GM18867 (cell line): ENCODE measurements at regions not wholly inside any gene's neighbourhood (a gene's known extent, or its start where the extent isn't known, plus 50 kb on each side); places are given as distances from the start of the nearest gene placed in this dataset.

Source experiments
- ATAC-seq: cut with Tn5 transposase; IDR thresholded peaks from one replicate; pipeline ENCODE4 v1.9.1; 2021; ENCODE audit warnings: mild to moderate bottlenecking, moderate library complexity; ENCODE audit not compliant: unreplicated experiment

DNA sequence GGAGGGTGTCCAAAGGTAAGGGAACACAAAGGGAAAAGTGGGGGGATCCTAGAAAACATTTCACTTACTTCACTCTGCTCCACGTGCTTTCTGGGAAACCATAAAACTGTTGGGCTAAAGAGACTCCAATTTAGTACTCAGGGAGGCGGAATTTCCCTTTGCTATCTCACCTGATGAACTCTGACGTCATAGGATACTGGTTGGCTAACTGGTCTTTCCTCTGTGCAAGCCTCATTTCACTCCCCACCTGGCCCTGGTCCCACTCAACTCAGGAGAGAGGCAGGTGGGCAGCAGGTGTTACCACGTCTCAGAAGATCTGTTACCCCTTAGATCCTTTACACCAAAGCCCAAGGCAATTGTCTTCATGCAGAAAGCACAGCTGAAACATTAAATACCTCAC is 51.8 kb upstream of the PMAIP1 start:
- no peak for ATAC-seq

- peak; percentile 3 for ATAC-seq
Observed at GRCh38 chr18:59847491-59847846, 52.3 kb upstream of the PMAIP1 start.

DNA sequence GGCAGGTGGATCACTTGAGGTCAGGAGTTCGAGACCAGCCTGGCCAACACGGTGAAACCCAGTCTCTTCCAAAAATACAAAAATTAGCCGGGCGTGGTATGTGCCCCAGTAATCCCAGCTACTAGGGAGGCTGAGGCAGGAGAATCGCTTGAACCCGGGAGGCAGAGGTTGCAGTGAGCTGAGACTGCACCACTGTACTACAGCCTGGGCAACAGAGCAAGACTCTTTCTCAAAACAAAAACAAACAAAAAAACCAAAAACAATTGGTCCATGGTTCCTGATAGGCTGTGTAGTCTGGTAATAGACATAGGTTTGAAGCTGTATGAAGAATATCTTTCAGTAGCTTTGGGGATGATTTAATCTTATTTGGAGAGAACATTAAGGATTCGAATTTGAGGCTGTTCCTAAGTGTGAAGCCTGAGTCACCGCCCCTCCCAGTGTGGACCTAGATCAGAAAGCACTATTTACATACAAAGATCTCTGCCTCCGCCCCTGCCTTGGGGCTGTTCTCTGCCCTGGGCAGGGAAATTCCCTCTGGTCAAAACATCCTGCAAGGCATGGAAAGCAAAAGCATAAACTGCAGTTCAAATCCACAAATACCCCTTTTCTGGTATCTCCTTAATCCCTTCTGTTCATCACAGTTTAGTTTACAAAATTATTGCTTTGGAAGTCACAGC is 52.8 kb upstream of the PMAIP1 start:
- peak; percentile 95 for ATAC-seq

DNA sequence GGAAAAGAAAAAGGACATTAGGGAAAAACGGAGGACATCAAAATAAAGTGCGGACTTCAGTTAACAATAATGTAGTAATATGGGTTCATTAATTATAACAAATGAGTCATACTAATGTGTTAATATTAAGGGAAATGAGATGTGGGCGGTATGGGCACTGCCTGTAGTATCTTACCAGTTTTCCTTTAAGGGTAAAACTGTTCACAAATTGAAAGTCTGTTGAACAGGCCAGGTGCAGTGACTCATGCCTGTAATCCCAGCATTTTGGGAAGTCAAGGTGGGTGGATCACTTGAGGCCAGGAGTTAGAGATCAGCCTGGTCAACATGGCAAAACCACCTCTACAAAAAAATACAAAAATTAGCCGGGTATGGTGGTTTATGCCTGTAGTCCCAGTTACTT is 56.8 kb upstream of the PMAIP1 start:
- no peak for ATAC-seq

- ATAC-seq, result no peak
Observed at GRCh38 chr18:59839931-59840685, 59.7 kb upstream of the PMAIP1 start.

DNA sequence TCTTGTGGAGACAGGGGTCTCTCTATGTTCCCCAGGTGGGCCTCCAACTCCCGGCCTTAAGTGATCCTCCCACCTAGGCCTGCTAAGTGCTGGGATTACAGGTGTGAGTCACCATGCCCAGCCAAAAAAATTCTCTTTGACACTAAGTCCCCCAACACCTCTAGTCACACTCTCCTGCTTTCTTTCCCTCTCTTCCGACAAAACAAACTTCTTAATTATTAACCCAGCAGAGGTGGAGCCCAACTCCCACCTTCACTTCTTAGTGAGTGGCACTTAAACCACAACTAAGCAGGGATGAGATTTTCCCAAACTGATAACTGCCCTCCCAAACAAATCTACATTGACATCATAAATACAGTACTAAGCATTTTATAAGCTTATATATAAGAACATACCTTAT is 60.5 kb upstream of the PMAIP1 start:
- no peak for ATAC-seq

GRCh38 chr18:59837586-59837985 is 62.2 kb upstream of the PMAIP1 start:
- ATAC-seq, result peak; percentile 43

DNA sequence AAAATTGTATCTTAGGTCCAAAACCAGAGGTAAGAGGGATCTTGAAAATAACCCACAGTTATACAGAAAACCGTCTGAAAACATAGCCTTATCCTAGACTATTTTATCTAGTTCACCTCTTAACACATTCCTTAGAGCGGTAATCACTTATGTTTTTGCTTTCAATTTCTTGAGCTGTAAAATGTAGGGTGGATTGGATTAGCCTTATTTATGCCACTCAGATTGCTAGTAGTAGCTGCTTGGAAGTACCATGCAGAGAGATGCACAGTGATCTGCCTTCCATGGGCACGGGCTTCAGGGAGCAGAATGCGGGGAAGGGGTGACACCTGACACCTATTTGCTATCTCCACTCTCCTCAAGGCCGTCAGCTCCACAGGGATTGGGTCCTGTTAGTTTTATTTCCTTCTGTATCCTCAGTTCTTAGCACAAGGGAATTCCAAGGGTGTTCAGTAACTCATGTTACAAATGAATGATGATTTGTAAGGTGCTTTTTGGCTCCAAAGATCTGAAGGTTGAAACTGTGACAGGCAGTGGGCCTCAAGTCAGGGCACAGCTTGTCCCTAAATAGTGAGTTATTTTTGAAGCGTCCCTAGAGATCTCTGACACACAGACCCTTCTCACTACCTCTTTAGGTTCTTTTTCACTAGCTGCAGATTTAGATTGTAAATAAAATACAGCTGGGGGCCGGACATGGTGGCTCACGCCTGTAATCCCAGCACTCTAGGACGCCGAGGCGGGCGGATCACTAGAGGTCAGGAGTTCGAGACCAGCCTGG is 64.0 kb upstream of the PMAIP1 start:
- ATAC-seq, result peak; percentile 39

DNA sequence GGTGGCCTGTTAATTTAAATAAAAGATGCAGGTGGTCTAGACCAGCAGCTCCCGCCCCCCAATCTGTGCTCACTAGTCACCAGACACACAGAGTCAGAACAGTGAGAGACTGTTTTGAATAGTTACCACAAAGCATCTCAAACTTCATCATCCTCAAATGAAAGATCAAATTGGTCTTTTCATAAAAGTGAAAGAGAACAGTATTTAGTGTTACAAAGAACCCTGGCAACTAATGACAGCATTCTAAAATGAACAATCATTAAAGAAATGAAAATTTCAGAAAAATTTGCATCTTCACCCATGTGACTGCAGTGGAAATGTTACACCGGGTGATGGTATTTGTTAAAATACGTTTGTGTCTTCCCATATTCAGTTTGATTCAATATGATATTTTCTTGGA is 65.5 kb upstream of the PMAIP1 start:
- peak; percentile 53 for ATAC-seq

GRCh38 chr18:59833785-59834184 is 66.0 kb upstream of the PMAIP1 start:
- ATAC-seq, result peak; percentile 82

GRCh38 chr18:59823596-59824195 is 76.1 kb upstream of the PMAIP1 start:
- ATAC-seq, result peak; percentile 76

DNA sequence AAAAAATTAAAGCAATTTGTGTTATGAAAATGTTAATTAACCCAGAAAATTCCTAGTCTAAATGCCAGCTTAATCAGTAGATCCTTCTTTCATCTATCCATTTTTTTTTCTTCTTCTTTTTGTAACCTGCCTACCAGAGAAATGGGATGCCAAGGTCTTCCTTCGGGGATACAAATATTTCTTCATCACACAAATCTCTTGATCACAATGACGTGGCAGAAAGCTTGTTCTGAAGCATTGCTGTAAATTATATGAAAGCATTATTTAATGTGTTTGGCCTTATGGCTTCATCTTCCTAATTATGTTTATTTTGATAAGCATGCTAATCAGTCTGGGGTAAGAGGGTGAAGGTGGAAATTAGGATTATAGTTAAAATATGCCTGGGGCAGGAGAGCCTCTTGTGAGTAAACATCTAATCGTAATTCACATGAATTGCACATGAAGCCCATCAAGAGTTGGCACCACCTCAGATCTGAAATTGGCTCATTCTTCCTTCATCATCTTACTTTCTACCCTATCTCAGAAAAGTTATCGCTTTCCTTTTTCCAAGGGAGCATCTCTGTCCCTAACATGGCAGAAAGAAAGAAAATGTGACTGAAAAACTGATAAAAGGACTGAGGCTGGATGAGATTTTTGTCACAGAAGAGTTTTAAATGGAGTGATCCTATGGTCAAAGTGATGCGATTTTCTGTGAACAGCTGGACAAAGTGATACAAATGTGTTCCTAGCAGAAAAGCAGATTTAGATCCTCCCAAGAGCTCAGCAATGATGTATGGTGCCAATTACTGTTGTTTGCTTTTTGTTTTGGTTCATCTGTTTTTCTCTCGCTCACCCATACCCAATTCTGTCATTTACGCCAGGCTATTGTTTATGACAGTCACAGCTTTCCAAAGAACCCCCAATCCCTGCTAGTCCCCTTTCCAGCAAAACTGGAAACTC is 76.9 kb upstream of the PMAIP1 start:
- ATAC-seq, result no peak

GRCh38 chr18:59821983-59822382 is 77.8 kb upstream of the PMAIP1 start:
- ATAC-seq, result no peak

DNA sequence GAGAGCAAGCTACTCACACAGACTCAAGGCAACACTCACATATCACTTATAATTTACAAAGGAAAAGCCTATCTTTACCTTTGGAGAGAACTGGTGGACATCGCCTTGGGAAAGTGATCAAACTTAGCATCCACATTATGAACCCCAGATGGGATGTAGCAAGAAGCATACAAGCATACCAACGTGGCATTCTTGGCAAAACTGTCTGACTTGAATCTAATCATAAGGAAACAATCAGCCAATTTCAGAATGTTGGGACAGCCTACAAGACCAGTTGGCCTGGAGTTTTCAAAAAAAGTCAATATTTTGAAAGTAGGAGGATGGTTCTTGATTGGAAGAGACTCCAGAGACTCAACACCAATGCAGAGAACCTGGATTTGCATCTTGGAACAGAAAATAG is 79.1 kb upstream of the PMAIP1 start:
- no peak for ATAC-seq

DNA sequence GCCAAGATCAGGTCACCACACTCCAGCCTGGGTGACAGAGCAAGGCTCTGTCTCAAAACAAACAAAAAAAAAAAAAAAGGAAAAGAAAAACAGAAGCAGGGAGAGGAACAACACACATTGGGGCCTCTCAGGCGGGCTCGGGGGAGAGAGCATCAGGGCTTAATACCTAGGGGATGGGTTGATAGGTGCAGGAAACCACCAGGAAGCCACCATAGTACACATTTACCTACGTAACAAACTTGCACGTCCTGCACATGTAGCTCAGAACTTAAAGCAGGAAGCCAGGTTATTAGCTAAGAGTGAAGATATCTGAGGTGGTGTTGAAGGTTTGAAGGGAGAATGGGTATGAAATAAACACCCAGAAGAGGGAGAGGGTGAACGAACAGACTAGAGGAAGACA is 81.0 kb upstream of the PMAIP1 start:
- no peak for ATAC-seq

DNA sequence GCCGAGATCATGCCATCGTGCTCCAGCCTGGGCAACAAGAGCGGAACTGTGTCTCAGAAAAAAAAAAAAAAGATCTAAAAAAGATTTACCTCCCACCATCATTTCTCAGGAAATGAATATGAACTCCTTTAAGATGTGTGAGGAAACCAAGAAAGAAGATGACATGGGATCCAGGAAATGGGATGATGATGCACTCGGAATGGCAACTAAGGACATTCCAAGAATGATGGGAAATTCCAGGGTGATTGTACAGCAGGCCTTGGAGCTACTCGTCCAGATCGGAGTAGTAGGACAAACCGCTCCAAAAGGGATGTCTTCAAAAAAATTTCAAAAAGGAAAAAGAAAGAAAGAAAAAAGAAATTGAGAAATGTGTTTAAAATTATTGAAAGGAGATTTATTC is 84.9 kb upstream of the PMAIP1 start:
- no peak for ATAC-seq

DNA sequence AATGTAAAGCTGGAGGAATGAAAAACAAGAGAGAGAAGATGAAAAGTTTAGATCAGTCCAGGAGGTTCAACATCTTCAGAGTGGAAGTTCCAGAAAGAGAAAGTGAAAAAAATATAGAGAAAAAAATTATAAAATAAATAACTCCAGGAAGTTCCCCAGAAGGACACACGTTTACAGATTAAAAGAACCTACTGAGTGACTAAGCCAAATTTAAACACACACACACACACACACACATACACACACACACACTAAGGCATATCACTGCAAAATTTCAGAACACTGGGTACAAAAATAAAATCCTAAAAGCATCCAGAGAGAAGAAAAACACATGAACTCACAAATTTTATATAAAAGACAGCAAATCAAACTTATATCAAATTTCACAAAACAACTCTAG is 85.9 kb upstream of the PMAIP1 start:
- no peak for ATAC-seq

DNA sequence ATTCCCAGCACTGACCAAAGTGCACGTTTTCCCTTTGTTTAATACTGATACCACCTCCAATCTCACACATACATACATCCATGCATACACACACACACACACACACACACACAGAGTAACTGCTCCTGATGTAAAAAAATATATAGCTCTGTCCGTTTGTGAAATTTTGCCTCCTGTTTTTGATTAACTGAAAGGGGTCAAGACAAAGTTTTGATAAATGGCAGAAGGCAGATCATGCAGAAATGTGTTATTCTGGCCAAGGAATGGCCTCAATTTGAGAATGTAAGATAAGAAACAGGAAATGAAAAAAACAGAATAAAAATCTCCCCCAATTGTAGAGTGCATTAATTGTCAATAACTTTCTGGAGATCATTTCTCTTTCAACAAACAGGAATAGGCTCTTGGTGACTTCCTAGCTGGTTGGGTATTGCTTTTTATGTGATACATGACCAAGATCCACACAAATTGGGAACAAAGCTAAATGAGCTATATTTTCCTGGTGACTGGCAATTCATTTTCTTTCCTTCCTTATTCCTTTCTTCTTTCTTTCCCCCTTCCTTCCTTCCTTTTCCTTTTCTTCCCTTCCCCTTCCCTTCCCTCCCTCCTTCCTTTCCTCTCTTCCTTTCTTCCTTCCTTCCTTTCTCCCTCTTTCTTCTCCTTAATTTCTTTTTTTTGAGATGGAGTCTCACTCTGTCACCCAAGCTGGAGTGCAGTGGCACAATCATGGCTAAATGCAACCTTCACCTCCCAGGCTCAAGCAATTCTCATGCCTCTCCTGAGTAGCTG is 88.9 kb upstream of the PMAIP1 start:
- no peak for ATAC-seq

DNA sequence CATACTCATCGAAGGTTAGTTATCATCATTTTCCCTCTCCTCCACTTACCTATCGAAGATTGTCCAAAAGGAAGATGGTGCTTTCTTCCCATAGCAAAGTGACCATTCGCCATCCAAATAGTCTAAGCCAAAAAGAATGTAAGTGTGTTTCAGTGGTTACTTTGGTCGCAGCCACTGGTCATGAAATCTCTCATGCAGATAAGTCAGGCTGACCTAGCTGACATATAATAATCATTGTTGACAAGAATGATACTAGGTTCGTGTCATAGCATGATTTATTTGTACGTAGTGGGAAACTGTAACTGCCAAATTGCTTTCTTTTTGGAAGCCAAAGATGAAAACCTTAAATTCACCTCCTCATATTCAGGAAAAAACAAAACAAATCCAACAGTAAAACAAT is 89.6 kb upstream of the PMAIP1 start:
- ATAC-seq, result peak; percentile 72

DNA sequence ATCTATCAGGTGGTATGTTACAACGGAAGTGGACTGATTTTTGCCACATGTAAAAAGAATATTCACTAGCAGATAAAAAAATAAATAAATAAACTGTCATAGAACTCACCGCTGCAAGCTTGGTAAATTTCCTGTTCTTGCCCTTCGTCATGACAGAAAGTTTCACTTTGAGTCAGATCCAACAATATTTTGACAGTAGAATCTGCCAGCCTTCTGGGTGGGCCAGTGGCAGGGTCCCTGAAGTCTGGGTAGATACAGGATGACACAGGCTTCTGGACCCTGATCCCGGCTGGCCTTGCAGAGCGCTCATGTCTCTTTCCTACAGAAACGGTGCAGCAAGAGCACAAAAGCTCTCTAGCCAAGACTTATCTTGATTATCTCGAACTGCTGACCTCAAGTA is 97.8 kb upstream of the PMAIP1 start:
- peak; percentile 85 for ATAC-seq
